ENCODE measurements at regions not wholly inside any gene's neighbourhood (a gene's known extent, or its start where the extent isn't known, plus 50 kb on each side); places are given as distances from the start of the nearest gene placed in this dataset.

DNA sequence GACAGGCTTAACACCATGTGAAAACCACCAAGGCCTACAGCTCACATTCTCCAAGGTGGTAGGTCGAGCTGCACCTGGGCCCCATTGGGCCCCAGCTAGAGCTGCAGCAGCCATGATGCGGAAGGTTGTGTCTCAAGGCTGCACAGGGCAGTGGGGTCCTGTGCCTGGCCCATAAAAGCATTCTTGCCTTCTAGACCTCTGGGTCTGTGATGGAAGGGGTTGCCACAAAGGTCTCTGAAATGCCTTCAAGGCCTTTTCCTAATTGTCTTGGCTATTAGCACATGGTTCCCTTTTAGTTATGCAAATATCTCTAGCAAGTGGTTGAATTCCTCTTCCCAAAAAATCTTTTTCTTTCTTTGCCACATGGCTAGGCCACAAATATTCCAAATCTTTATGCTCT is 52.5 kb upstream of the C11orf58 start:
- DNase-seq (ENCODE audit: low read depth): no peak
- TF ChIP-seq, protein P1, sequence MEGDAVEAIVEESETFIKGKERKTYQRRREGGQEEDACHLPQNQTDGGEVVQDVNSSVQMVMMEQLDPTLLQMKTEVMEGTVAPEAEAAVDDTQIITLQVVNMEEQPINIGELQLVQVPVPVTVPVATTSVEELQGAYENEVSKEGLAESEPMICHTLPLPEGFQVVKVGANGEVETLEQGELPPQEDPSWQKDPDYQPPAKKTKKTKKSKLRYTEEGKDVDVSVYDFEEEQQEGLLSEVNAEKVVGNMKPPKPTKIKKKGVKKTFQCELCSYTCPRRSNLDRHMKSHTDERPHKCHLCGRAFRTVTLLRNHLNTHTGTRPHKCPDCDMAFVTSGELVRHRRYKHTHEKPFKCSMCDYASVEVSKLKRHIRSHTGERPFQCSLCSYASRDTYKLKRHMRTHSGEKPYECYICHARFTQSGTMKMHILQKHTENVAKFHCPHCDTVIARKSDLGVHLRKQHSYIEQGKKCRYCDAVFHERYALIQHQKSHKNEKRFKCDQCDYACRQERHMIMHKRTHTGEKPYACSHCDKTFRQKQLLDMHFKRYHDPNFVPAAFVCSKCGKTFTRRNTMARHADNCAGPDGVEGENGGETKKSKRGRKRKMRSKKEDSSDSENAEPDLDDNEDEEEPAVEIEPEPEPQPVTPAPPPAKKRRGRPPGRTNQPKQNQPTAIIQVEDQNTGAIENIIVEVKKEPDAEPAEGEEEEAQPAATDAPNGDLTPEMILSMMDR (conservative IDR thresholded peaks at IDR 0.05; ENCODE audit: control insufficient read depth, insufficient read depth, low read depth, low read length): no peak
- no peak overlapping the region for H3K4me3 ChIP-seq (ENCODE audit: control insufficient read depth, low read depth, low read length)

DNA sequence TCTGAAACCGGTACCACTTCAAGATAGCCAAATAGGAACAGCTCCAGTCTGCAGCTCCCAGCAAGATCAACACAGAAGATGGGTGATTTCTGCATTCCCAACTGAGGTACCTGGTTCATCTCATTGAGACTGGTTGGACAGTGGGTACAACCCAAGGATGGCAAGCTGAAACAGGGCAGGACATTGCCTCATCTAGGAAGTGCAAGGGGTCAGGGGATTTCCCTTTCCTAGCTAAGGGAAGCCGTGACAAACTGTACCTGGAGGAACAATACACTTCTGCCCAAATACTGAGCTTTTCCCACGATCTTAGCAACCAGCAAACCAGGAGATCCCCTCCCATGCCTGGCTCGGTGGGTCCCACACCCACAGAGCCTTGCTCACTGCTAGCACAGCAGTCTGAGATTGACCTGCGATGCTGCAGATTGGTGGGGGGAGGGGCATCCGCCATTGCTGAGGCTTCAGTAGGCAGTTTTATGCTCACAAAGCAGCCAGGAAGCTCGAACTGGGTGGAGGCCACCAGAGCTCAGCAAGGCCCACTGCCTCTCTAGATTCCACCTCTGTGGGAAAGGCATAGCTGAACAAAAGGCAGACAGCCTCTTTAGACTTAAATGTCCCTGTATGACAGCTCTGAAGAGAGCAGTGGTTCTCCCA is 59.9 kb upstream of the C11orf58 start:
- DNase-seq (ENCODE audit: low read depth): no peak
- TF ChIP-seq, protein P1 (conservative IDR thresholded peaks at IDR 0.05; ENCODE audit: control insufficient read depth, insufficient read depth, low read depth, low read length): no peak
- no peak overlapping the region for H3K4me3 ChIP-seq (ENCODE audit: control insufficient read depth, low read depth, low read length)

DNA sequence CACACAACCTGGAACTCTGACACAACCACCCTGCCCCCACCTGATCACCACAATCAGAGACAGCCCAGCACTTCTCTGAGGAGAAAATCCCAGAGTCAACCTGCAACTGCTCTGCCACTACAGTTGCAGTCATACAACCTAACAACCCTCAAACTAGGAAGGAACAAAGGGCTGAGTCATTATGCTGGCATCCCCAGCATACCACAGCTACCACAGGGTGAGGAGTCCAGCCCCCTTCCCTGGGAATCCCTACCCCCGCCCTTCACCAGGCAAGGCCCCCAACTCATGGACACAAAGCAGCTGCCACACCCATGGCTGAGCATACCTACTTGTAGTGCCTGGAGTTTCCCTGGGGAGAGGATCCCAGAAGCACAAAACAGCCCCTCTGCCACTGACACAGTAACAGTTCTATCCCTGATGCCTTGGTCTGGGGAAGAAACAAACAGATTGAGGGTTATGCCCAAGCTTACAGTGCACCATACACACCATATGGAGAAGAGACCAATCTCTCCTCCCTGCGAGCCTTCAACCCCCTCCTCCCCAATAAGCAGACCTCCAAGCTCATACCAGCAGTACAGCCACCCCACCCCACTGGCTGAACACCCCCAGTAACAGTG is 68.5 kb upstream of the C11orf58 start:
- no peak for DNase-seq (ENCODE audit: low read depth)
- H3K4me3 ChIP-seq (ENCODE audit: control insufficient read depth, low read depth, low read length): no peak overlapping the region
- TF ChIP-seq, protein P1 (conservative IDR thresholded peaks at IDR 0.05; ENCODE audit: control insufficient read depth, insufficient read depth, low read depth, low read length): no peak

DNA sequence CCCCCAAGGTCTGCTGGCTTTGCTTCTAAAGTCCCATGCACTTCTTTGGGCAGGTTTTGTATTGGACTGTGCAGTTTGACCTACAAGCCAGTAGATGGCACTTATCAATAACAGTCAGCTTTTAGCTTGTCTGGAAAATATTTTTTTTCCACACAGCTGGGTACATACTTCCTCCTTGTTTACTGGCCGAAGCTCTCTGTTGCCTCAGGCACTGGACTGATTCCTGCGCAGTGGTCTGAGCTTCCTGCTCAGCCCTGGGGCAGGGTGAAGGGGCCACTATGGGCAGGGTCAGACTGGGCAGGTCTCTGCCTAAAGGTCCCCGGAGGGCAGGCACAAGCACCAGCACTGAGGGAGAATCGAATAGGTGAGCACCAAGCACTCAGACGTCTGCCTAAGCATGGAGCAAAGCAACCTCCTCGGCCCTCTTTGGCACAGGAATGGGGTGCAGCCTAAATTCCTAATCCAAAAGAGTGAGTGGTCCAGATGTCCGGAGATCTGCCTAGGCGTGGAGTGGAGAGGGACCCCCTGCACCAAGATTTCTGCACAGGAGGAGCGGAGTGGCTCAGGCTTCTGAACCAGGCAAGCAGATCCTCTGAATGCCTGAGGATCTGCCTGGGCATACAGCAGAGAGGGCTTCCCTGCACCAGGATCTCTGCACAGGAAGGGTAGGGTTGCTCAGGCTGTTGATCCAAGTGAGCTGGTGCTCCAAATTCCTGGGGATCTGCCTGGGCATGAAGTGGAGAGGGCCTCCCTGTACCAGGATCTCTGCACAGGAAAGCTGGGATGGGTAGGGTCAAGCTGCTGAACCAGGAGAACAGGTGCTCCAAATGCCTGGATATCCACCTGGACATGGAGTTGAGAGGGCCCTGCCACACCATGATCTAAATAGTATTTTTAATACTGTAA is 105.9 kb upstream of the C11orf58 start:
- no peak overlapping the region for H3K4me3 ChIP-seq (ENCODE audit: control insufficient read depth, low read depth, low read length)
- no peak for DNase-seq (ENCODE audit: low read depth)
- TF ChIP-seq, protein P1 (conservative IDR thresholded peaks at IDR 0.05; ENCODE audit: control insufficient read depth, insufficient read depth, low read depth, low read length): peak; percentile 15

DNA sequence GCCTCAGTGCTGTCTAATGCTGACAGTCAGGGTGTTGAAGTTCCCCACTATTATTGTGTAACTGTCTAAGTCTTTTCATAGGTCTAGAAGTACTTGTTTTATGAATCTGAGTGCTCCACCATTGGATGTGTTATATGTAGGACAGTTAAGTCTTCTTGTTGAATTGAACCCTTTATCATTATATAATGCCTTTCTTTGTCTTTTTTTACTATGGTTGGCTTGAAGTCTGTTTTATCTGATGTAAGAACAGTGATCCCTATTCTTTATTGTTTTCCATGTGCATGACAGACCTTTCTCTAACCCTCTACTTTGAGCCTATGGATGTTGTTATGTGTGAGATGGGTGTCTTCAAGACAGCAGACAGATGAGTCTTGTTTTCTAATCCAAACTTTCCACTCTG is 107.8 kb upstream of the C11orf58 start:
- no peak overlapping the region for H3K4me3 ChIP-seq (ENCODE audit: control insufficient read depth, low read depth, low read length)
- TF ChIP-seq, protein P1 (conservative IDR thresholded peaks at IDR 0.05; ENCODE audit: control insufficient read depth, insufficient read depth, low read depth, low read length): no peak
- no peak for DNase-seq (ENCODE audit: low read depth)

DNA sequence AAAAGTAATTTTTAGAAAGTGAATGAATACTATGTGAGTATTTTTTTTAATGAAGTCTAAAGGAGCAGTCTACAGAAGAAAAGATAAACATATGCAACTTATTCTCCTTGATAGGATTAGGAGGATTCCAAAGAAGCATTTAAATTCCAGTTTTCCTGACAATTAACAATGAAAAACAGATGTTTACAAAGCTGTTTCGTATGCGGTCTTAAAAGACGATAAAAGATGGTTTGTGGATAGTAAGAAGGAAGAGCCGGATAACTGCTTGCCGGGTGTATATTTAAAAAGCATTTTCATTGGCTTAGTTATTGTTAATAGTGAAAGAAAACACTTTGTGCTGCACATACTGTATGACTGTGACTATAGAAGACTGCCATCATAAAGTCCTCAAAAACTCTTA is 120.0 kb upstream of the C11orf58 start:
- DNase-seq (ENCODE audit: low read depth): no peak
- TF ChIP-seq, protein P1 (conservative IDR thresholded peaks at IDR 0.05; ENCODE audit: control insufficient read depth, insufficient read depth, low read depth, low read length): no peak
- H3K4me3 ChIP-seq (ENCODE audit: control insufficient read depth, low read depth, low read length): no peak overlapping the region

All from fibroblast of mammary gland (primary cell).